Transverse colon (tissue), 4 donors: ENCODE measurements at regions not wholly inside any gene's neighbourhood (a gene's known extent, or its start where the extent isn't known, plus 50 kb on each side); places are given as distances from the start of the nearest gene placed in this dataset.

Source experiments
- DNase-seq: peaks from one replicate; pipeline ENCODE4 v3.0.0-alpha.2; 2019
- H3K27ac ChIP-seq, 4 donors: fragments of 200-600 bp; sonication (generic); 2 replicates each; pipeline ENCODE4 v1.5.1; 2016 to 2018; ENCODE audit warnings: inconsistent platforms in 4 of 4
- H3K27me3 ChIP-seq: fragments of 200-600 bp; sonication (generic); 2 replicates; pipeline ENCODE4 v1.5.1; 2017; ENCODE audit warnings: inconsistent platforms
- H3K36me3 ChIP-seq, 4 donors: fragments of 200-600 bp; sonication (generic); 2 replicates each; pipeline ENCODE4 v1.5.1; 2017 to 2019; ENCODE audit warnings: inconsistent platforms in 4 of 4
- H3K4me1 ChIP-seq, 4 donors: fragments of 200-600 bp; sonication (generic); 2 replicates each; pipeline ENCODE4 v1.5.1; 2017 to 2020; ENCODE audit warnings: inconsistent platforms in 4 of 4
- H3K4me3 ChIP-seq, 4 donors: fragments of 200-600 bp; sonication (generic); 1 replicate in 1 of 4; 2 replicates in 3 of 4; pipeline versions ENCODE4 v1.5.1 to v1.6.1; 2017 to 2019; ENCODE audit warnings: inconsistent platforms in 4 of 4
- H3K9me3 ChIP-seq, 2 donors: fragments of 200-600 bp; sonication (generic); 2 replicates each; pipeline ENCODE4 v1.5.1; 2017 to 2019; ENCODE audit warnings: inconsistent platforms in 2 of 2
- CTCF ChIP-seq, 5 experiments: fragments of 200-600 bp in 3 of 5; fragments of 450-650 bp in 2 of 5; sonication (generic) in 3 of 5; IDR thresholded peaks; 1 replicate in 2 of 5; 2 replicates in 3 of 5; pipeline ENCODE4 v1.5.1; 2016 to 2017; ENCODE audit warnings: antibody characterized with exemption in 5 of 5, inconsistent platforms in 3 of 5, mild to moderate bottlenecking in 2 of 5, moderate library complexity in 1 of 5
- EP300 ChIP-seq: sonication (generic); formaldehyde crosslinking; IDR thresholded peaks from one replicate; pipeline ENCODE4 v1.6.1; 2017; ENCODE audit warnings: antibody characterized with exemption, low read depth
- POLR2A ChIP-seq: fragments of 450-650 bp; IDR thresholded peaks from one replicate; pipeline ENCODE4 v1.6.1; 2016; ENCODE audit warnings: antibody characterized with exemption, mild to moderate bottlenecking, moderate library complexity
- POLR2AphosphoS5 ChIP-seq, 3 donors: sonication (generic); formaldehyde crosslinking; IDR thresholded peaks; one replicate each; pipeline ENCODE4 v1.6.1; 2016; ENCODE audit warnings: antibody characterized with exemption in 3 of 3
- WGBS, 2 donors: methylation state at CpG; one replicate each; pipeline ENCODE4 v1.1.5; 2018; ENCODE audit warnings: low coverage in 1 of 2; 5-methylcytosine and 5-hydroxymethylcytosine counted together
- in situ Hi-C, 4 donors: fragments of 200-750 bp; cut with MboI; loops; one replicate each; pipeline versions ENCODE4 v1.15.0 to v1.15.1; 2017; ENCODE audit warnings: low sequenced_read_pairs in 3 of 4, low pct_ligation_motif_present in 1 of 4, low pct_unique_long_range_greater_than_20kb in 1 of 4
- intact Hi-C: fragments of 100-400 bp; cut with DNase I; formaldehyde crosslinking; loops from one replicate; pipeline ENCODE4 v1.15.1; 2023; ENCODE audit warnings: low total_unique reads

GRCh38 chr20:16208443-16208842 lies 364.8 kb downstream of the KIF16B start:
- no peak for DNase-seq
- Histone ChIP-seq H3K27me3 (no peaks in the 10 kb centered on the region), H3K27ac (no peak overlapping the region), H3K9me3 (no peaks in the 10 kb centered on the region), H3K4me3 (no peak overlapping the region), H3K36me3 (no peaks in the 10 kb centered on the region), H3K4me1 (no peaks in the 10 kb centered on the region)
- no peak for TF ChIP-seq EP300
- TF ChIP-seq POLR2AphosphoS5 (IDR thresholded peaks at IDR 0.05) = no peak
- TF ChIP-seq CTCF (IDR thresholded peaks at IDR 0.05) = no peak
- TF ChIP-seq POLR2A = no peak
- intact Hi-C loops (no loop called here), in situ Hi-C loops (no loop called here)
- WGBS, 2 donors = 93 to 95% methylated on average over 4 of the region's 4 CpGs

GRCh38 chr20:16206817-16207216 lies 366.4 kb downstream of the KIF16B start:
- Histone ChIP-seq H3K27me3 (no peaks in the 10 kb centered on the region), H3K4me3 (no peak overlapping the region), H3K4me1 (no peaks in the 10 kb centered on the region), H3K9me3 (no peaks in the 10 kb centered on the region), H3K27ac (no peak overlapping the region), H3K36me3 (no peaks in the 10 kb centered on the region)
- WGBS, 2 donors = 54% methylated on average over 3 of the region's 3 CpGs; no CpG with 5 or more reads in 1 of the 2 donors
- intact Hi-C loops (no loop called here), in situ Hi-C loops (no loop called here)
- no peak for TF ChIP-seq EP300
- no peak for TF ChIP-seq CTCF (IDR thresholded peaks at IDR 0.05)
- TF ChIP-seq POLR2A = no peak
- no peak for TF ChIP-seq POLR2AphosphoS5 (IDR thresholded peaks at IDR 0.05)
- DNase-seq = no peak

GRCh38 chr20:16205507-16205906 lies 367.7 kb downstream of the KIF16B start:
- DNase-seq = no peak
- intact Hi-C loops = no loop called here
- Histone ChIP-seq H3K4me1 (no peaks in the 10 kb centered on the region), H3K4me3 (no peak overlapping the region), H3K27me3 (no peaks in the 10 kb centered on the region), H3K9me3 (no peaks in the 10 kb centered on the region), H3K27ac (no peak overlapping the region), H3K36me3 (no peaks in the 10 kb centered on the region)
- in situ Hi-C loops = no loop called here
- TF ChIP-seq POLR2AphosphoS5 (IDR thresholded peaks at IDR 0.05) (no peak), POLR2A (no peak), EP300 (no peak)
- WGBS, 2 donors = 33 to 36% methylated on average over 1 to 2 of the region's 2 CpGs

- Histone ChIP-seq H3K36me3 (no peaks in the 10 kb centered on the region), H3K27ac (no peak overlapping the region), H3K27me3 (no peaks in the 10 kb centered on the region), H3K4me3 (no peak overlapping the region), H3K9me3 (no peaks in the 10 kb centered on the region), H3K4me1 (no peaks in the 10 kb centered on the region)
- TF ChIP-seq POLR2A = no peak
- peak in 1 of 3 donors; percentile 33 for TF ChIP-seq POLR2AphosphoS5 (IDR thresholded peaks at IDR 0.05)
- intact Hi-C loops (no loop called here), in situ Hi-C loops (no loop called here)
- DNase-seq = no peak
Observed at GRCh38 chr20:16203096-16203495, 370.2 kb downstream of the KIF16B start.

GRCh38 chr20:16201191-16201590 lies 372.1 kb downstream of the KIF16B start:
- WGBS, 2 donors = 82 to 100% methylated on average over 2 to 4 of the region's 4 CpGs
- in situ Hi-C loops = no loop called here
- TF ChIP-seq EP300 (no peak), POLR2AphosphoS5 (IDR thresholded peaks at IDR 0.05) (no peak), POLR2A (no peak), CTCF (IDR thresholded peaks at IDR 0.05) (no peak)

More at GRCh38 chr20:16201191-16201590, 372.1 kb downstream of the KIF16B start:
- H3K4me1 ChIP-seq = no peaks in the 10 kb centered on the region
- no peaks in the 10 kb centered on the region for H3K27me3 ChIP-seq
- intact Hi-C loops = no loop called here
- no peak overlapping the region for H3K27ac ChIP-seq
- H3K36me3 ChIP-seq = no peaks in the 10 kb centered on the region
- H3K4me3 ChIP-seq = no peak overlapping the region
- no peak for DNase-seq
- H3K9me3 ChIP-seq = no peaks in the 10 kb centered on the region
